Effector memory CD8-positive, alpha-beta T cell (primary cell): ENCODE measurements at regions not wholly inside any gene's neighbourhood (a gene's known extent, or its start where the extent isn't known, plus 50 kb on each side); places are given as distances from the start of the nearest gene placed in this dataset.
"Not testable (repeated sequence)": the region's sequence is repeated elsewhere in the genome, so short reads cannot be mapped to it uniquely, and the experiment has no call there.

Experiments
- ATAC-seq: fragments of 150-1000 bp; cut with Tn5 transposase; replicated peaks from 2 replicates; pipeline ENCODE4 v1.10.0; 2021; ENCODE audit warnings: mild to moderate bottlenecking, moderate library complexity
- DNase-seq, 3 experiments: peaks; one replicate each; pipeline ENCODE4 v3.0.0; 2021
- H3K27ac Mint-ChIP-seq, 2 donors: one replicate each; pipeline ENCODE4 v1.8.0; 2022; ENCODE audit warnings: mild to moderate bottlenecking in 2 of 2, mixed read lengths in 2 of 2, moderate library complexity in 2 of 2
- H3K27me3 Mint-ChIP-seq, 2 donors: one replicate each; pipeline ENCODE4 v1.8.0; 2022; ENCODE audit warnings: mixed read lengths in 2 of 2
- H3K36me3 Mint-ChIP-seq: one replicate; pipeline ENCODE4 v1.8.0; 2022; ENCODE audit warnings: mild to moderate bottlenecking, moderate library complexity, mixed read lengths; ENCODE audit not compliant: insufficient read depth
- H3K4me1 Mint-ChIP-seq, 2 donors: one replicate each; pipeline ENCODE4 v1.8.0; 2022; ENCODE audit warnings: low read depth in 2 of 2, mixed read lengths in 2 of 2
- H3K4me3 Mint-ChIP-seq, 2 donors: one replicate each; pipeline ENCODE4 v1.8.0; 2022; ENCODE audit warnings: mild to moderate bottlenecking in 2 of 2, mixed read lengths in 2 of 2, moderate library complexity in 2 of 2
- H3K9me3 Mint-ChIP-seq, 2 donors: one replicate each; pipeline ENCODE4 v1.8.0; 2022; ENCODE audit warnings: mixed read lengths in 2 of 2

GRCh38 chr2:87477669-87478428 lies 270.0 kb upstream of the PLGLB2 start:
- ATAC-seq, H3K27me3 Mint-ChIP-seq, DNase-seq, H3K36me3 Mint-ChIP-seq, H3K4me3 Mint-ChIP-seq, H3K9me3 Mint-ChIP-seq: not testable (repeated sequence)
- peak overlapping the region in 1 of 2 donors; percentile 74 for H3K27ac Mint-ChIP-seq
- peaks cover 10 to 21% of the 10 kb centered on the region in 2 donors for H3K4me1 Mint-ChIP-seq

- not testable (repeated sequence) for H3K4me3 Mint-ChIP-seq, DNase-seq, H3K9me3 Mint-ChIP-seq, H3K27me3 Mint-ChIP-seq, H3K36me3 Mint-ChIP-seq, ATAC-seq, H3K27ac Mint-ChIP-seq
- H3K4me1 Mint-ChIP-seq: peaks cover 13 to 25% of the 10 kb centered on the region in 2 donors
These were observed 269.0 kb upstream of the PLGLB2 start for GRCh38 chr2:87478911-87479310.

GRCh38 chr2:87483093-87483680 lies 264.7 kb upstream of the PLGLB2 start:
- DNase-seq, H3K27me3 Mint-ChIP-seq, H3K9me3 Mint-ChIP-seq, H3K36me3 Mint-ChIP-seq: not testable (repeated sequence)
- peaks cover 7 to 13% of the 10 kb centered on the region in 2 donors for H3K4me1 Mint-ChIP-seq
- peak overlapping the region; percentile 58 to 68 for H3K4me3 Mint-ChIP-seq
- peak; percentile 18 for ATAC-seq
- H3K27ac Mint-ChIP-seq: peak overlapping the region; percentile 81 to 82

- H3K4me3 Mint-ChIP-seq, H3K36me3 Mint-ChIP-seq, H3K9me3 Mint-ChIP-seq, ATAC-seq, H3K27me3 Mint-ChIP-seq, DNase-seq: not testable (repeated sequence)
- peaks cover 7 to 17% of the 10 kb centered on the region in 2 donors for H3K4me1 Mint-ChIP-seq
- peak overlapping the region in 1 of 2 donors; percentile 82 for H3K27ac Mint-ChIP-seq
These were observed 263.5 kb upstream of the PLGLB2 start for GRCh38 chr2:87484363-87484762.

GRCh38 chr2:87485455-87485854 lies 262.4 kb upstream of the PLGLB2 start:
- not testable (repeated sequence) for H3K36me3 Mint-ChIP-seq, H3K27me3 Mint-ChIP-seq, H3K9me3 Mint-ChIP-seq, DNase-seq
- peak; percentile 16 for ATAC-seq
- Mint-ChIP-seq H3K4me1 (peaks cover 7 to 12% of the 10 kb centered on the region in 2 donors), H3K4me3 (peak overlapping the region in 1 of 2 donors; percentile 59), H3K27ac (peak overlapping the region in 1 of 2 donors; percentile 81)

GRCh38 chr2:87485884-87486283 lies 262.0 kb upstream of the PLGLB2 start:
- Mint-ChIP-seq H3K4me3 (peak overlapping the region in 1 of 2 donors; percentile 59), H3K27ac (peak overlapping the region; percentile 78 to 86), H3K4me1 (peaks cover 7 to 12% of the 10 kb centered on the region in 2 donors)
- DNase-seq (peak in 2 of 3 experiments; percentile 28 to 34), ATAC-seq (peak; percentile 91)
- not testable (repeated sequence) for H3K36me3 Mint-ChIP-seq, H3K9me3 Mint-ChIP-seq, H3K27me3 Mint-ChIP-seq

GRCh38 chr2:87486413-87486812 lies 261.5 kb upstream of the PLGLB2 start:
- not testable (repeated sequence) for H3K9me3 Mint-ChIP-seq, DNase-seq, H3K27me3 Mint-ChIP-seq, H3K36me3 Mint-ChIP-seq
- Mint-ChIP-seq H3K27ac (peak overlapping the region; percentile 78 to 86), H3K4me1 (peaks cover 7 to 14% of the 10 kb centered on the region in 2 donors), H3K4me3 (peak overlapping the region; percentile 58 to 59)
- peak; percentile 44 for ATAC-seq

- H3K4me3 Mint-ChIP-seq, ATAC-seq, H3K36me3 Mint-ChIP-seq, H3K27me3 Mint-ChIP-seq, DNase-seq, H3K9me3 Mint-ChIP-seq: not testable (repeated sequence)
- peak overlapping the region in 1 of 2 donors; percentile 41 for H3K27ac Mint-ChIP-seq
- H3K4me1 Mint-ChIP-seq: peaks cover 6 to 16% of the 10 kb centered on the region in 2 donors
These were observed 259.9 kb upstream of the PLGLB2 start for GRCh38 chr2:87488021-87488420.

- not testable (repeated sequence) for H3K27me3 Mint-ChIP-seq, DNase-seq, ATAC-seq, H3K9me3 Mint-ChIP-seq, H3K36me3 Mint-ChIP-seq, H3K4me3 Mint-ChIP-seq
- Mint-ChIP-seq H3K4me1 (peaks cover 3 to 12% of the 10 kb centered on the region in 2 donors), H3K27ac (peak overlapping the region in 1 of 2 donors; percentile 76)
These were observed 258.9 kb upstream of the PLGLB2 start for GRCh38 chr2:87488991-87489390.

- ATAC-seq, H3K9me3 Mint-ChIP-seq, H3K27me3 Mint-ChIP-seq, H3K4me3 Mint-ChIP-seq, H3K4me1 Mint-ChIP-seq, DNase-seq, H3K36me3 Mint-ChIP-seq: not testable (repeated sequence)
- H3K27ac Mint-ChIP-seq: peak overlapping the region; percentile 6 to 72
These were observed 253.0 kb upstream of the PLGLB2 start for GRCh38 chr2:87494846-87495245.

GRCh38 chr2:87495455-87495854 lies 252.4 kb upstream of the PLGLB2 start:
- not testable (repeated sequence) for H3K27me3 Mint-ChIP-seq, DNase-seq, ATAC-seq, H3K9me3 Mint-ChIP-seq, H3K4me3 Mint-ChIP-seq, H3K36me3 Mint-ChIP-seq
- H3K4me1 Mint-ChIP-seq: peaks cover 7 to 12% of the 10 kb centered on the region in 2 donors
- peak overlapping the region; percentile 6 to 72 for H3K27ac Mint-ChIP-seq

GRCh38 chr2:87496036-87497006 lies 251.6 kb upstream of the PLGLB2 start:
- not testable (repeated sequence) for H3K9me3 Mint-ChIP-seq, H3K27me3 Mint-ChIP-seq, H3K27ac Mint-ChIP-seq, H3K36me3 Mint-ChIP-seq, H3K4me3 Mint-ChIP-seq
- peaks cover 8 to 13% of the 10 kb centered on the region in 2 donors for H3K4me1 Mint-ChIP-seq
- ATAC-seq (peak; percentile 88), DNase-seq (peak in 1 of 3 experiments; percentile 26)

GRCh38 chr2:87497135-87497534 lies 250.8 kb upstream of the PLGLB2 start:
- not testable (repeated sequence) for DNase-seq, H3K4me1 Mint-ChIP-seq, ATAC-seq

More at GRCh38 chr2:87497135-87497534, 250.8 kb upstream of the PLGLB2 start:
- H3K9me3 Mint-ChIP-seq, H3K4me3 Mint-ChIP-seq, H3K27ac Mint-ChIP-seq, H3K36me3 Mint-ChIP-seq, H3K27me3 Mint-ChIP-seq: not testable (repeated sequence)
